ENCODE measurements at regions not wholly inside any gene's neighbourhood (a gene's known extent, or its start where the extent isn't known, plus 50 kb on each side); places are given as distances from the start of the nearest gene placed in this dataset.
A peak's percentile ranks its signal among the peaks of the same experiment; 100 is the strongest.

DNA sequence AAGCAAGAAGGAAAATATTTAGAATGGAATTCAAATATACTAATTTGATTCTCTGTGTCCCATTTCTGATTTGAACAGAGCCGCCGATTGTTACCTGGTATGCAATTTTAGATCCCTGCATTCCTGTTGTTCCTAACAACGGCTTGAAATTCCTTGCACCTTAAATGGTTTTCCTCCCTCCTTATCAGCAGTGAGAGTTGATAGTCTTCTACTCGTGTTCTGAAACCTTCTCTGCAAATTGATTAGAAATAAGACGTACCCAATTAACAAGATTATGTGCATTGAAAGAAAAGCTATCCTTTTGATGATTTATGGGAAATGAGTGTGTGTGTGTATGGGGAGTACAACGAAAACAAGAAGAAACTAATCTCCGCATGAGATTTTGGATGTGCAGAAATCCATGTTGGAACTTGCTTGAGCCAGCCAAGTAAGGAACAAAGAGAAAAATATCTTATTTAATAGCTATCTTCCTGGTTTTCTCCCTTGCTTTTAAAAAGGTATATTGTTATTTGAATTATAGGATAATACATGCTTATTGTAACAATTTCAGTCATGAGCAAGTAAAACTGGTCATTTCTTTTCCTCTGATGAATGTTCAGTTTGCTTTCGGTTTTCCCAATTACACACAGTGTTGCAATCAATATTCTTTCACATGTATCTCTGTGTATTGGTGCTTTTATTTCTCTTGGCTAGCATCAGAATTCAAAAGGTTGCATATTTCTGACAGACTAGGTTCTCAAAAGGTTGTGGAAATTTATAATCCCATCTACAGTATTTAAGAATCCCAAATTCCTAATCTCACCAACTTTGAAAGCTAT lies 211.1 kb upstream of the ACTBL2 start:
- DNase-seq: no peak

DNA sequence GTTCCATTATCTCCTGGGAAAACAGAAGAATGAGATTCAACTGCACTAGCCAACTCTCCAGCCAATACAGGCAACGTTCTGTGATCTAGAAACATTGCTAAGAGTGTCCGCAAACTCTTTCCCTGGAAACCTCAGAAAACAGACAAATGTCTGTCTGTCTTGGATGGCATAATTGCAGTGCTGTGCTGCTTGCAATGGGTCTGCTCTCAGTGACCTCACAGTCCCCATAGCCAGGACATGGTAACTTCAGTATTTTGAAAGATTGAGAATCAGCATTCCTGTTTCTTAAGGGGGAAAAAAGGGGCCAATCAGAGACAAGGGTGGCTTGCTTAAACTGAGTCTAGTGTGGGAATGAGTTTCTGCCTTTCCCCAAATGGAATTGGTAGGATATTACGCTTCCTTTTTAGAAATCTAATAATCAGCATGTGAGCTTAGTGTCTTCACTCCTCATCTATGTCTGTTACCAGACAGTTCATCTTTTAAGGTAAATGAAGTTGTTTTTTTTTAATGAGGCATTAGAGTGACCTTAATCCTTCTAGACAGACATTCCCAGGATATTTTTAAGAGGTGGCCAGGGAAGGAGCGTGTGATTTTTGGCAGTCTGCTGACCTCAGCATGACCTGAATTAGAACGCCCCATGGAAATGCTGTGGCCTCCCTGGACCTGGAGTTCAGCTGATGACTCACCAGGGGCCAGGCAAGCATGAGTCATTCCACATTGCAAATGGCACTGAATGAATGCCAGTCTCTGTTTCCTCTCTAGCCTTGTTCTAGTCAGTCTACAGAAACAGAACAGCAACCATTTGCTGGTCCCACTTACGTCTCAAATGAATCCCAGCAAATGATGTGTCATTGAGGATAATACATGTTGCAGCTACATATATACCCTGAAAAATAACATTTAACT lies 210.2 kb upstream of the ACTBL2 start:
- peak in 1 of 5 experiments; percentile 8 for DNase-seq

DNA sequence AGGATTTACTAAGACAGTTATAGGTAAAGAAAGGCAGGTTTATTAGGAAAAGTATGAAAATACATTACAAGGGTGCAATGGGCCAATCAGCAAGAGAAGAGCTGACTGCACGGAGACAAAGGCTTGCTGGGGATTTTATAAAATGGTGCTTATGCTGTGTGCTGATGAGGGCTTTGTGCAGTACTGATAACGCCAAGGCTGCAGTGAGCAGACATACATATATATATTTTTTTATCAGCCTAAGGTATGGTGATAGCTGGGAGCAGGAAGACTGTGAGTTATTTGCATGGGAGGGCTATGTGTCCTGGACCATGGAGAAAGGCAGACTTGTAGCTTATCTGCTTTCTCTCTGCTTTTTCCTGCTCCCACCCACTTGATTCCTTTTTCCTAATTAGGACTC lies 208.1 kb upstream of the ACTBL2 start:
- DNase-seq: no peak

DNA sequence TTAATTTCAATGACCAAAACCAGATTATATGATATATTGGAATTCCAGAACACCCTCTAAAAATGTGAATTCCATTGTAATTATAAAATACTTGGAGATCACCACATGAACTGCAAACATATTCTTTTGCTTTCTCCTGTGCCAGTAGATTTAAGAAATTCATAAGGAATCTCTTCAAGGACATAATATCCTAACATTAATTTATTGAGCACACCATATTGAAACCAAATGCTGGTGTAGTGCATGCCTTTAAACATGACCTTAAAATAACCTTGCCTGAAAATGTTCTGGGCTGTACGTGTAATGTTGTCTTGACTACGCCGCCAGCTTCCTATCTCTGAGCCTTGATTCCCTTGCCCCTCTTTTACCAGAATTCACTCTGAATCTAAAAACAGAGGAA lies 205.0 kb upstream of the ACTBL2 start:
- DNase-seq: no peak

DNA sequence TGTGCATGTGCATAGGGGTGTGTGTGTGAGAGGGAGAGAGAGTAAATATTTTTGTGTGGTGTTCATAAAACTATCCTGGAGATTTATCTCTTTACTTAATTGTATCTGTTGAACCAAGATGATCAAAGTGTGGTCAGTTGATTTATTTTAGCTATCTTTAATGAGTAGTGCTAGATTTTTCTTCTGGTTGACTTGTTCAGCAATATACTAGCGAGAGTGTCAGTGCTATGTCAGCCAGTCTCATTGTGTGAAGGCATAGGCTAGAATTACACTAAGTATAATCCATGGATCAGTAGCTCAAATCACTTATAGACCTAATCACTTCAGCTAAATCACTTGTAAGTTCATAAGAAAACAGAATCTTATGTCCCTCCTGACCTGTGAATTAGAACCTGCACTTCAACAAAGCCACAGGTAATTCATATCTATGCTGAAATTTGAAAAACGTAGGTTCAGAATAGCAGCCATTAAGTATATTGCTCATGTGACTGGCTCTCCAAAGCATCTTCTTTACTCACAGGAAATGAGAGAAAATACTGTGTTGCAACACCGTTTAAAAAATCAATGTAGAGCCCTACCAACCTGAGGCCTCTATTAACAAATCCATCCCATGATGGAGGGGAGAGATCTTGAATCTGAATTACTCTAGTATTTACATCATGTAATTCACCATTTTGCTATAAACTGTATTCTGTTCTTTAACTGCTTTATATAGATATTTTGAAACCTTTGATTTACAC lies 203.1 kb upstream of the ACTBL2 start:
- DNase-seq: no peak

DNA sequence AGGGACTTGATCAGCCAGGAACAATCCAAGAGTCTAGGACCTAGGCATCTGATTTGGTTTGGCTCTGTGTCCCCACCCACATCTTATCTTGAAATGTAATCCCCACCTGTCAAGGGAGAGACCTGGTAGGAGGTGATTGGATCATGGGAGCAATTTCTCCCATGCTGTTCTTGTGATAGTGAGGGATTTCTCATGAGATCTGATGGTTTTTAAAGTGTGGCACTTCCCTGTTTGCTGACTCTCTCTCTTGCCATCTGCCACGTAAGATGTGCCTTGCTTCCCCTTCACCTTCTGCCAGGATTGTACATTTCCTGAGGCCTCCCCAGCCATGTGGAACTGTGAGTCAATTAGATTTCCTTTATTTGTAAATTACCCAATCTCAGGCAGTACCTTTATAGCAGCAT lies 201.7 kb upstream of the ACTBL2 start:
- no peak for DNase-seq

DNA sequence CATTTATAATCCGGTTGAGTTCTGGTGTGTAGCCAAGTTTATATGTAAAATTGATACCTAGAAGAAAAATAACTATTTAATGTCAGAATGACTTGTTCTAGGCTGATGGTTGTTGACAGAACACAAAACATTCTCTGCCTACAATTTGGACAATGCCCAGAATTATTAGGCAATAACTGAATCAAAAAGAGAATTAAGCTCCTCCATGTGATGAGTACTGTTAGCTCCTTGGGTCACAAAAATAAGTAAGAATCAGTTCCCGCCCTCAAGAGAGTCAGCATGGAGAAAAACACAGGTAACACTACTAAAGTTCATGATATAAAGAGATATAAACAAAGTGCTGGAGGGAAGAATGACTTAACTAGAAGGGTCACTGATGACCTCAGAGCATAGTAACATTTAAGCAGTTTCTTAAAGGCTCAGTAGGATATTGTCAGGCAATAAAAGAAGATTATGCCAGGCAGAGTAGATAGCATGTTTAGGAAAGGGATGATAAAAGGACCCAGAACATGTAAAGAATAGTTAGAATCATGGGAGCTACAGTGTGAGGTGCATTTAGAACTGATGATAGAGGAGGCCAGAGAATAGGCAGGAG lies 200.5 kb upstream of the ACTBL2 start:
- no peak for DNase-seq

DNA sequence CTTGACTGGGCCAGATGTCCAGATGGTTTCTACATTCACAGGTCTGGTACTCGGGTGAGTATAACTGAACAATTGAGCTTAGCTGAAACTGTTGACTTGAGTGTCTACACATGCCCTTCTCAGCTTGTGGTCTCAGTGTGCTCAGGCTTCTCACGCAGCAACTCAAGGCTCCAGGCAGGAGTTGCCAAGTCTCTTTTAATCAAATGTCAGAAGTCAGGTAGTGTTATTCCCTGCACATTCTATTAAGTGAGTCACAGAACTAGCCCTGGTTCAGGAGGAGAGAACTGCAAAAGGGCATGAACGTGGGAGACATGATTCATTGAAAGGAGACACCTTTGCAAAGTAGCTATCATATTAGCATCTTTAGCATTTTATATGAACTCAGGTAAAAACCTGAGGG lies 199.3 kb upstream of the ACTBL2 start:
- DNase-seq: no peak

DNA sequence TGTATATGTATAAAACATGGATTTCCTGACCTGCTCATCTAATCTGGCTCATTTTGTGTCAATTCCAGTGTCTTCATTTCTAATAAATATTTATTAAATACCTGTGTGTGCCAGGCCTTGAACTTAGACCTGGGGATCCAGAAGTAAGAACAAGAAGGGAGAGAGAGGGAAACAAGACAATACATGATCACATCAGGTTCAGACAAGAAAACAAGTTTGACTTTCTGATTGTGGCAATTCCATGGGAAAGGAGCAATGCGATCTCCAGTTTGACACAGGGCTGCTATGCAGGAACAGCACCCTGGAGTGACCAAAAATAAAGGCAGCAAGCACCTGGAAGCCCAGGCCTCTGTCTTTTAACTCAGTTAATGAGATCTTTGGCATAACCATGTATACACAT lies 198.1 kb upstream of the ACTBL2 start:
- no peak for DNase-seq

DNA sequence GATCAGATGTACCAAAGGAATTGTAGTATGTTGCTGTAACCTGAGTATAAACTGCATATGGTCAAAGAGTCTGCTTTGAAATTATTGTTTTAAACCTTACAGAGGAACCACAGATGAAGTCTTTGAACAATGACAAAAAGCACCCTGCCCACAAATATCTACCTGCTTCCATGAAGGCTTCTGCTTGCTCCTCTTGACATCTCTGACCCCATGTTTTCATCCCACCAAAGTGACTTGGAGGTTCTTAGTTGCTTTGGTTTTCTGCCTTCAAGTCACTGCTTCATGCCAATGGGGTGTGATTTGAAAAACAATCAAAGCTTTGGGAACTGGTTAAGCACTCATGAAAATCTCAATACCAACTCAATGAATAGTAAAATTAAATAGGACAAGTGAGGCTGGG lies 194.6 kb upstream of the ACTBL2 start:
- DNase-seq: no peak

DNA sequence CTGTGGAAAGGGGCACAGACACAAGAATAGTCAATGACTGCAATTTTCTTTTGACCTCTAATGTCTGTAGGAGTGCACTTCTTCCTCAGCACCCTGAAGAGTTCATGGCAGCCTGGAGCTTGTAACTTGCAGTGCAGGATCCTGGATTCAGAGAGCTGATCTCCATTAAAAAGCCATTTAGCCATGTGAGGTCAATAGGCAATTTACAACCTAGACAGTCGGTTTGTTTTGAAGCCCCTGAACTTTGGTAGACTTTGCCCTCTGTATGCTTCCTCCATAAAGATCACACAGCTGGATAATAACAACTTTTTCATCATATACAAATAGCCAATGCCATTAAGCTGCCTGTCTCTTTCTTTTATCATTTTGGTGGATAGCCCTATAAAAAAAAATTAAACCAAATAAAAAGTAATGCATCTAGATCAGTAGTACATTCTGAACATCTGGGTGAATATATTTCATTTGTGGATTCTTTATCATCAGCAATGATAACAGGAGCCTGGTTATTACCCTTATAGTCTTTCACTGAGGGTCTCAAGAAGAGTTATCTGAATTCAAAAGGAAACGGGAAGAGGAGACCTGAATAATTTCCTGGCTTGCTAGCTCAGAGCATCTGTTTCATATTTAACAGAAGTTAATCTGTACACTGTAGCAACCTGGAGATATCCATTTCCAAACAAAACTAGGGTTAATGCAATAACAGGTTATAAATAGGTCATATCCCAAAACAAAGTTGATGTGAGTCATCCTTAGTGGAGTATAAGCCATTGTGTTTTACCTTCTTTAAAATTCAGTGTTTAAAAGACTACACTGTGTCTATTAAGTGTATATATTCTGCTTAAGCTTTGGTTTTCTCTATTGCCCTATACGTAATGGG lies 193.8 kb upstream of the ACTBL2 start:
- DNase-seq: no peak

DNA sequence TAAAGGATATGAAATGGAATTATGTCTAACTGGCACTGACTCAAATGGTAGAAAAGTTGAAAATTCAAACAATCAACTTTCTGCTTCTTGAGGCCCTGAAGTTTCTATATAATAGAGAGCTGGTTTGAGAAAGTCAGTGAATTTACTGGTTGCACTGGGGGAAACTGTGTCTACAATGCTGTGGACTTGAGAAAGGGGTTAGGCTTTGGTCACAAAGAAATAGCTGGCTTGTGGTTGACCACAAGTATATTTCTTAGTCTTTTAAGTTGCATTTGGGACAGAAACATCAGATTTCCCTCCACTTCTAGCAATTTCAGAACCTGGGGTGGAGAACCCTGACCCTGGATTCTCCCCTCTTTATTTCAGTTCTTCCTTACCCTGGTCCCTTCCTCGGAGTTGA lies 192.6 kb upstream of the ACTBL2 start:
- DNase-seq: no peak

DNA sequence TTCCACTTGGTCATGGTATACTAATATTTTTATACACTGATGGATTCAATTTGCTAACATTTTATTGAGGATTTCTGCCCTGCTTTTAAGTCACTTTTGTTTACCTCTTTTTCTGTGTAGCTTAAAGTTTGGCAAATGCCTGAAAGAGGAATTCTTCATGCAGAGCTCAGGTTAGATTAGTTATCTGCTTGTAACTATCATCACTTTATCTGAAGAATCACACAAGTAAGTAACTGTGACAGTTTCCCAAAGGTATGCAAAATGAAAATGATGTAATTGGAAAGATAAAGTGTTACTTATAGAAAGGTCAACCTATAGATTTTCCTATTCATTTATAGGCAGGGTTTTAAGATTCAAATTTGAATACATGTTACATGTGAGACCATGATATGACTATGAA lies 188.8 kb upstream of the ACTBL2 start:
- no peak for DNase-seq

DNA sequence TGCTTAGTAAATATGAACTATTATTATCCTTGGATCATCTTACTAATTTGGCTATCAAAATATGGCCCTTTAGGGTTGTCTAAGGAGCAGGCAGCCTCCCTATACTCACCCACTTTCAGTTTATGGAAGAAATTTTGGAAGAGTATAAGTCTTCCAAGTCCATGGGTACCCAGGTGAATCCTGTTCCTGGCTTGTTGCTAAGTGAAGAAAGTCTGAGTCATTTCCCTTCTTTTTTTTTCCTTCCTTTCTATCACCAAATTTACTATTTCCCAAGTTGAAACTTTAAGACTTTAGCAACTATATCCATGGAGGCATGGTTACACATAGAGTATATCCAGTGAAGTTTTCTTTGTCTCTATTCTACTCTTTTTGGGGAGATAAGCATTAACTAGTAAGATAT lies 184.0 kb upstream of the ACTBL2 start:
- no peak for DNase-seq

DNA sequence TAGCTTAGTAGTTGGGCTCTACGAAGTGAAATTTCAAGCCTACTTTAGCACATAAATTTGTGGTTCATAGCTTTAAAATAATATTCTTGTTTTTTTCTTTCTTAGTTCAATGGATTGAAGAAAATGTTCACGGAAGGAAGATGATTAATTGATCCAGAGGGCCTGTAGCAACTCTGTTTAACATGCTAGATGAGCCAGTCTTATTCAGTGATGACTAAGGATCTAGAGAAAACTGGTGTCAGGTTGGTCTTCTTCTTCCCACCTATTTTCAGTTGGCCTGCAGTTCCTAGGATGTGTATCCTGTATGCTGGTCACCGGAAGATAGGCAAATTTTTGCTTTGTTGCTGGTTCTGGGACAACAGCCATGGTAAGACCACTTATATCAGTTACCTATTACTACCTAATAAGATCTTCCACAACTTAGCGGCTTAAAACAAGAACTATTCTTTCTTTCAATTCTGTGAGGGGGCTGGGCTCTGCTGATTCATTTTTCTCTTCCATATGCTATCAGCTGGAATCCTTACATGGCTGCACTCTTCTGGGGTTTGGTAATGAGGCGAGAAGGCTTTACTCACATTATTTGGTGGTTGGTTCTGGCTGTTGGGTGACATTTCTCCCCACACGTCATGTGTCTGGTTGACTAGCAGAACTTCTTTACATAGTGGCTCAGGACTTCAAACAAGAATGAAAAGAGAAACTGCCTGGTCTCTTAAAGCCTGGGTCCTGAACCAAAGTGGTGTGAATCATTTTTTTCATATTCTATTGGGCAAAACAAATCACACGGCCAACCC lies 182.7 kb upstream of the ACTBL2 start:
- no peak for DNase-seq

DNA sequence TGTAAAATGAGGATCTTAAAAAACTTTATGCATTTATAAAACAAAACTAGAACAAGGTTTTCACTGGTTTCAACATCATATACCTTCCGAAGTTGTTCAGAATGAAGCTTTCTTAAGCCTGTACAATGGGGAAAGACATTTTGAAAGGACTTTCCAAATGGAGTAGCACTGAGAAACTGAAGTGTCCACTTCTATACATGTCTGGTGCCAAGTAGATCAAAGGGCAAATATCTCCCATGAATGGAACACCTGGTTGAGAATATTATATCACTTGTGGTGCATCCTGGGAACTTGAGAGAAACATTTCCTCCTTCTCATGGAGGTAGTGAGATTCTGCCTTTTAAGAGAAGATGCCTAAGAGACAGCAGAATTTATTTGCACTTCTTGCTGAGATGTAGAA lies 182.1 kb upstream of the ACTBL2 start:
- no peak for DNase-seq

DNA sequence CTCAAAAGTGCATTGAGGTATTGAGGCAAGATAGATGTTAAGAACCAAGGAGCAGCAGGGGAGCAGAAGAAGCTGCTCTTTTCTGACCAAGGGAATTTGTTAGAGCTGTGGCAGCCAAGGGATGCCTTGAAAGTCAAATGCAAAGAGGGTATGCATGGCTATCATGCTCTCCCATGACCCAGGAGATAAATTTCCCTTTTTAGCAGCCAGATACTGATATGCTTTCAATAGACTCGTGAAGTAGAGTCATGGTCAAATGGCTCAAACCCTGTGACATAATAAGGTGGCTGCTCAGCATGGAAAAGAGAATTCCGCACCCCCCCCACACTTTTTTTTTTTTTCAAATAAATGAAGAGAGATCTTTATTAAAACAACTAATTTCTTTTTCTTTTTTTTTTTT lies 180.9 kb upstream of the ACTBL2 start:
- no peak for DNase-seq

DNA sequence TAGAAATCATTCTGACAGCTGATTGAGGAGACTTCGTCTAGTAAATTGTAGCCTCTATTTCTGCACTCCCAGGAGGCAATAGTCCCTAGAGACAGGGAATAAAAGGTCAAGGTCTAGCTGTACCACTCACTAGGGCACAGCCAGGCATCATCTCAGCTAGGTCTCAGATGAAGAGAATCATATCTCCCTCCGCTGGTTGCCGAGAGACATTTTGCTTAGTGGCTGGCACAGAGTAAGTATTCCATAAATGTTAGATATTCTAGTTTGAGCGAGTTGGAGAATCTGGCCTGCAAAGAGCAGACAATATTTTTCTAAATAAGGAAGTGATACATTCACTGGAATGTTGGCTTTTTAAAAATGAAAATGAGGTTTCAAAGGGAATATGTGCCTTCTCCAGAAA lies 180.4 kb upstream of the ACTBL2 start:
- no peak for DNase-seq

DNA sequence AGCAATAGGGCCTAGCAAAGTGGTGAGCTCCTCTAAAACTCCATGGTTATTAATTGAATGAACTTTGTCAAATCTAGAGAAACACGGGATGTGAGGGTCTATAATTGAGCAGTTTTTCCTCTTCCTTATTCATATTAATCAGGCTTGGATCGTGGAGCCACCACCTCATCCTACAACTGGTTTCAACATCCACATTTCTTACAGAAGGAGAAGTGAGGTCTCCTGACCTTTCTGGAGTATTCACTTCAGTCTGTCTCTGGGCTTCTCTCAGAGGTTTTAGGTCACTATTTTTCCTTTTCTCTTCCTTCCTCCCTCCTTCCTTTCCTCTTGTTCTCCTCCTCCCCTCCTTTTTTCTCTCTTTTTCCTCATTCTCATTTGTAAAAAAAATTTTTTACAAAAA lies 177.3 kb upstream of the ACTBL2 start:
- no peak for DNase-seq

DNA sequence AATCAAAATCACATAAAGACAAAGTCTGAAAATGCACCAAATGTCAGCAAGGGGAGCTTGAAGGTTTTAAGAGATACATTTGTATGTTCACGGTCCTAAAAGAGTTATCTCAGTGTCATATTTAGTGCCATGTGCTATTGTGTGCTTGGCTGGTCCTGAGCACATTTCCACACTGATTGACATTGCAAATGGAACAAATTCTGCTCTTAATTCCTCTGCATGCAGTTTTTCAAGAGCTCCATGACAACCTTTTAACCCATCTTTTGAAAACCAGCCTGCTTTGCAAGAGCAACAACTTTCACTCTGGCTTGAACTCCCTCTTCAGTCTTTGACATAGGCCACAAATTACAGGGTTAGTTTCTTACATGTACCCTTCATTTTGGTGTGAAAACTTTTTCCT lies 175.4 kb upstream of the ACTBL2 start:
- DNase-seq: no peak

DNA sequence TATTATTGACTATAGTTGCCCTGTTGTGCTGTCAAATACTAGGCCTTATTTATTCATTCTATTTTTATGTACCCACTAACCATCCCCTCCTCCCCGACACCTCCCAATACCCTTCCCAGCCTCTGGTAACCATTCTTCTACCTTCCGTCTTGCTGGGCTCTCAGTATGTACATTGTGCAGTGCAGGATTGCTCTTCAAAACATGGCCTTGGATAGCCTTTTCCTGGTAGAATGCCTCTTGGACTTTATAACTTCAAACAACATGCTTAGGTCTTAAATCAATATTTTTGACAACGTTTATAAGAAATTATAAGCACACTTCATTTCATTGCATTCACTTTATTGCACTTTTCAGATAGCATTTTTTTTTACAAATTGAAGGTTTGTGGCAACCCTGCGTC lies 172.6 kb upstream of the ACTBL2 start:
- DNase-seq: no peak
